ENCODE measurements at regions not wholly inside any gene's neighbourhood (a gene's known extent, or its start where the extent isn't known, plus 50 kb on each side); places are given as distances from the start of the nearest gene placed in this dataset.

GRCh38 chr13:111021270-111021669 lies 93.8 kb upstream of the ARHGEF7 start:
- no peak overlapping the region for H3K4me3 ChIP-seq (replicated peaks; ENCODE audit: low read depth, low read length)
- TF ChIP-seq CTCF (IDR thresholded peaks at IDR 0.05; ENCODE audit: low read depth, low read length, missing control alignments), result no peak
- no peak for DNase-seq (ENCODE audit: extremely low read depth, low read depth)

- DNase-seq (ENCODE audit: extremely low read depth, low read depth), result no peak
- no peak for TF ChIP-seq CTCF (IDR thresholded peaks at IDR 0.05; ENCODE audit: low read depth, low read length, missing control alignments)
- H3K4me3 ChIP-seq (replicated peaks; ENCODE audit: low read depth, low read length), result no peak overlapping the region
Observed at GRCh38 chr13:111020546-111020945, 94.6 kb upstream of the ARHGEF7 start.

- DNase-seq (ENCODE audit: extremely low read depth, low read depth), result no peak
- no peak overlapping the region for H3K4me3 ChIP-seq (replicated peaks; ENCODE audit: low read depth, low read length)
- TF ChIP-seq CTCF (IDR thresholded peaks at IDR 0.05; ENCODE audit: low read depth, low read length, missing control alignments), result no peak
Observed at GRCh38 chr13:111020021-111020420, 95.1 kb upstream of the ARHGEF7 start.

- no peak for DNase-seq (ENCODE audit: extremely low read depth, low read depth)
- TF ChIP-seq CTCF (IDR thresholded peaks at IDR 0.05; ENCODE audit: low read depth, low read length, missing control alignments), result no peak
- H3K4me3 ChIP-seq (replicated peaks; ENCODE audit: low read depth, low read length), result no peak overlapping the region
Observed at GRCh38 chr13:111017755-111018459, 97.2 kb upstream of the ARHGEF7 start.

- no peak for TF ChIP-seq CTCF (IDR thresholded peaks at IDR 0.05; ENCODE audit: low read depth, low read length, missing control alignments)
- DNase-seq (ENCODE audit: extremely low read depth, low read depth), result no peak
- H3K4me3 ChIP-seq (replicated peaks; ENCODE audit: low read depth, low read length), result no peak overlapping the region
Observed at GRCh38 chr13:111013196-111013595, 98.3 kb upstream of the ANKRD10 start.

- no peak overlapping the region for H3K4me3 ChIP-seq (replicated peaks; ENCODE audit: low read depth, low read length)
- no peak for DNase-seq (ENCODE audit: extremely low read depth, low read depth)
- TF ChIP-seq CTCF (IDR thresholded peaks at IDR 0.05; ENCODE audit: low read depth, low read length, missing control alignments), result no peak
Observed at GRCh38 chr13:111011899-111012298, 97.0 kb upstream of the ANKRD10 start.

- TF ChIP-seq CTCF (IDR thresholded peaks at IDR 0.05; ENCODE audit: low read depth, low read length, missing control alignments), result no peak
- no peak overlapping the region for H3K4me3 ChIP-seq (replicated peaks; ENCODE audit: low read depth, low read length)
- no peak for DNase-seq (ENCODE audit: extremely low read depth, low read depth)
Observed at GRCh38 chr13:111008351-111008750, 93.5 kb upstream of the ANKRD10 start.

Data from HFF-Myc (cell line).